Calu3 (cell line): ENCODE measurements at regions not wholly inside any gene's neighbourhood (a gene's known extent, or its start where the extent isn't known, plus 50 kb on each side); places are given as distances from the start of the nearest gene placed in this dataset.

ENCODE experiments used
- BruUV-seq: library from RNA; stranded (reverse); fragments of 400-500 nt; replicated peaks from 2 replicates; lab custom pipeline; 2021; lab: Mats Ljungman, UMichigan
- CTCF ChIA-PET: fragments of 300-600 bp; sonication (Branson Sonifier 250); formaldehyde crosslinking; loops from one replicate; lab custom pipeline; 2022; ENCODE audit warnings: antibody characterized with exemption; lab: Charles Lee
- DNase-seq: peaks from one replicate; pipeline ENCODE4 v3.0.0; 2022
- H3K27ac Mint-ChIP-seq: one replicate; pipeline ENCODE4 v1.8.0; 2022; ENCODE audit warnings: mixed read lengths; ENCODE audit not compliant: unreplicated experiment
- H3K27me3 Mint-ChIP-seq: one replicate; pipeline ENCODE4 v1.8.0; 2022; ENCODE audit warnings: mixed read lengths; ENCODE audit not compliant: unreplicated experiment
- H3K36me3 Mint-ChIP-seq: one replicate; pipeline ENCODE4 v1.8.0; 2022; ENCODE audit warnings: mild to moderate bottlenecking, moderate library complexity, mixed read lengths; ENCODE audit not compliant: insufficient read depth, unreplicated experiment
- H3K4me1 Mint-ChIP-seq: one replicate; pipeline ENCODE4 v1.8.0; 2022; ENCODE audit warnings: mild to moderate bottlenecking, low read depth, mixed read lengths; ENCODE audit not compliant: unreplicated experiment
- H3K4me3 Mint-ChIP-seq: one replicate; pipeline ENCODE4 v1.8.0; 2022; ENCODE audit warnings: mild to moderate bottlenecking, low read depth, moderate library complexity, mixed read lengths; ENCODE audit not compliant: unreplicated experiment
- H3K9me3 Mint-ChIP-seq: one replicate; pipeline ENCODE4 v1.8.0; 2022; ENCODE audit warnings: low read depth, mixed read lengths; ENCODE audit not compliant: unreplicated experiment
- CTCF ChIP-seq: fragments of 200-600 bp; IDR thresholded peaks from one replicate; pipeline ENCODE4 v1.8.0; 2022; ENCODE audit warnings: antibody characterized with exemption; ENCODE audit not compliant: unreplicated experiment
- intact Hi-C: fragments of 100-400 bp; cut with micrococcal nuclease; formaldehyde crosslinking; loops from one replicate; pipeline ENCODE4 v1.10.0; 2022; ENCODE audit not compliant: unreplicated experiment

- no peaks in the 10 kb centered on the region for H3K4me1 Mint-ChIP-seq
- no peaks in the 10 kb centered on the region for H3K36me3 Mint-ChIP-seq
- DNase-seq: no peak
- no peak overlapping the region for H3K4me3 Mint-ChIP-seq
- CTCF ChIA-PET: interaction anchor here (0.5 to 0.7 kb wide), 2 partner anchors 90 to 98 kb away, joined by 3 to 4 read pairs; no protein-coding TSS in a partner anchor
- H3K27me3 Mint-ChIP-seq: no peaks in the 10 kb centered on the region
- intact Hi-C loops: no loop called here
- TF ChIP-seq CTCF: no peak
- H3K27ac Mint-ChIP-seq: no peak overlapping the region
- BruUV-seq: no TSS peak
- no peaks in the 10 kb centered on the region for H3K9me3 Mint-ChIP-seq
Measured at GRCh38 chr18:40046596-40046995, 1908.4 kb upstream of the PIK3C3 start.

DNA sequence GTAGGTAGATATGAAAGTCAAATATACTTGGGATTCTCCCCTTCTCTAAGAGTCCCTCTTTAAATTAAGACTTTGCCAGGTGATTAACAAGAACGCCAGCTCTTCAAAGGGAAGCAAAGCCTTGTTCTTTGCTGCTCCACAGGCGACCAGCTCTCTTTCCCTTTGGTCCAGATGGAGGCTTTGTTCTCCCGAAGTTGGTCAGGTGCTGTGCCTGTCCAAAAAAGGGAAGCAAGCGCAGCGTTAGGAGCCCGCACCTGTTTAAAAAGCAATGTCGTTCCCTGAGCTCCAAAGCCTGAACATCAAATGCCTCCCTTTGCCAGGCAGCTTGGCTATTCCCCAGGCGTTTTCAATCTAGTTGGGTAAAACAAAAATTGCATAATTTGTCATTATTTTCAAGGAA is 1913.1 kb upstream of the PIK3C3 start:
- intact Hi-C loops: no loop called here
- Mint-ChIP-seq H3K9me3 (no peaks in the 10 kb centered on the region), H3K4me3 (no peak overlapping the region), H3K4me1 (no peaks in the 10 kb centered on the region), H3K27me3 (no peaks in the 10 kb centered on the region), H3K36me3 (no peaks in the 10 kb centered on the region), H3K27ac (no peak overlapping the region)
- no peak for DNase-seq
- no TSS peak for BruUV-seq
- no peak for TF ChIP-seq CTCF
- CTCF ChIA-PET: no interaction called here

DNA sequence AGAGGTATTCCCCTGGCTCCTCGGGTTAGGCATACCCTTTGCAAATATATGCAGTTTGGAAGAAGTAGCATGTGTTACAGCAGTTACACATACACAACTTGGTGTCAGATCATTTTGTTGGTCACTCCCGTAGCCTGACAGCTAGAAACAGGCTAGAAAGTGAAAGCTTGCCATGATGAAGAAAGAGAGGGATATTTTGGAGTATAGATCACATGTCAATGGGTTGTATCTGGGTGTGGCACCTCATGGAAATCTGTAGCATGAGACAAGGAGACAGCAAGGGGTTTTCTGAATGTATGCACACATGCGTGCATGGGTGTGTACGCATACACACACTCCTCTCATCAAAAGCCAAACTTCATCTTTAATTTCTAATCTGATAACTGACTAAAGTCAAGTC is 1914.5 kb upstream of the PIK3C3 start:
- Mint-ChIP-seq H3K27ac (no peak overlapping the region), H3K9me3 (no peaks in the 10 kb centered on the region), H3K4me3 (no peak overlapping the region), H3K27me3 (no peaks in the 10 kb centered on the region), H3K4me1 (no peaks in the 10 kb centered on the region), H3K36me3 (no peaks in the 10 kb centered on the region)
- intact Hi-C loops: no loop called here
- no TSS peak for BruUV-seq
- CTCF ChIA-PET: no interaction called here
- no peak for TF ChIP-seq CTCF
- DNase-seq: no peak

GRCh38 chr18:40037356-40037755 is 1917.7 kb upstream of the PIK3C3 start:
- Mint-ChIP-seq H3K4me3 (no peak overlapping the region), H3K27me3 (no peaks in the 10 kb centered on the region), H3K36me3 (no peaks in the 10 kb centered on the region), H3K4me1 (peaks cover 9% of the 10 kb centered on the region), H3K9me3 (no peaks in the 10 kb centered on the region), H3K27ac (no peak overlapping the region)
- TF ChIP-seq CTCF: no peak
- BruUV-seq: no TSS peak
- intact Hi-C loops: no loop called here
- no peak for DNase-seq
- CTCF ChIA-PET: no interaction called here
